Neural crest cell (in vitro differentiated cells): ENCODE measurements at regions not wholly inside any gene's neighbourhood (a gene's known extent, or its start where the extent isn't known, plus 50 kb on each side); places are given as distances from the start of the nearest gene placed in this dataset.
"Not testable (repeated sequence)": the region's sequence is repeated elsewhere in the genome, so short reads cannot be mapped to it uniquely, and the experiment has no call there.

ENCODE experiments used
- DNase-seq: peaks from one replicate; pipeline ENCODE4 v3.0.0; 2021; ENCODE audit warnings: low read depth, mixed read lengths, low spot score
- H3K27ac Mint-ChIP-seq: one replicate; pipeline ENCODE4 v1.8.0; 2021; ENCODE audit warnings: mild to moderate bottlenecking, mixed read lengths; ENCODE audit not compliant: unreplicated experiment
- H3K27me3 Mint-ChIP-seq: 2 replicates; pipeline ENCODE4 v1.8.0; 2021; ENCODE audit warnings: low read depth, mild to moderate bottlenecking, mixed read lengths
- H3K36me3 Mint-ChIP-seq: 2 replicates; pipeline ENCODE4 v1.8.0; 2021; ENCODE audit warnings: low read depth, mild to moderate bottlenecking, mixed read lengths
- H3K4me1 Mint-ChIP-seq: 2 replicates; pipeline ENCODE4 v1.8.0; 2021; ENCODE audit warnings: mixed read lengths
- H3K4me3 Mint-ChIP-seq: one replicate; pipeline ENCODE4 v1.8.0; 2021; ENCODE audit warnings: mild to moderate bottlenecking, mixed read lengths
- H3K9me3 Mint-ChIP-seq: 2 replicates; pipeline ENCODE4 v1.8.0; 2021; ENCODE audit warnings: mixed read lengths
- CTCF ChIP-seq: fragments of 200-600 bp; sonication (generic); conservative IDR thresholded peaks from 2 replicates; pipeline ENCODE4 v1.5.0; 2021; ENCODE audit warnings: antibody characterized with exemption, mild to moderate bottlenecking

DNA sequence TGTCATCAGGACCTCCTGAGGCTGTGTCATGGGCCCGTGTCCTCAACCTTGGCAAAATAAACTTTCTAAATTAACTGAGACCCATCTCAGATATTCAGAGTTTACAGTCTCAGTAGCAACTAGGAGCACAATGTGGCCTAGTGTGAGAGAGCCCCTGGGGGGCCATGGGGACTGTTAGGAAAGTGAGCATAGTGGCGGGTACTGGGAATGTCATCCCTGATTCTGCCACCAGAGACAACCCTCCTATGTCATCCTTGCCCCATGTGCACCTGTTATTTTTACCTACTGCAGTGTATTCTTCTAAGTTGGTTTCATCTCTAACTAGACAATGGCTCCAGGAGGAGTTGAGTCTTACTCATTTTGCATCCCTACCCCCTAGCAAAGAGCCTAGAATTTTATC, 78.6 kb downstream of the CCDC71L start:
- H3K36me3 Mint-ChIP-seq, result no peaks in the 10 kb centered on the region

DNA sequence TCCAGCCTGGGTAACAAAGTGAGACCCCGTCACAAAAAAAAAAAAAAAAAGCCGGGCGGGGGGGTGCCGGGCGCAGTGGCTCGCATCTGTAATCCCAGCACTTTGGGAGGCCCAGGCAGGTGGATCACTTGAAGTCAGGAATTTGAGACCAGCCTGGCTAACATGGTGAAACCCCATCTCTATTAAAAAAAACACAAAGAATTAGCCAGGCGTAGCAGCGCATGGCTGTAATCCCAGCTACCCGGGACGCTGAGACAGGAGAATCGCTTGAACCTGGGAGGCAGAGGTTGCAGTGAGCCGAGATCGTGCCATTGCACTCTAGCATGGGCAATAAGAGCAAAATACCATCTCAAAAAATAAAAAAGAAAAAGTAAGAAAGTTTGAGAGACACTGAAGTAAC, 81.9 kb downstream of the CCDC71L start:
- not testable (repeated sequence) for H3K4me1 Mint-ChIP-seq, H3K36me3 Mint-ChIP-seq, H3K9me3 Mint-ChIP-seq, H3K27ac Mint-ChIP-seq, H3K4me3 Mint-ChIP-seq, DNase-seq, H3K27me3 Mint-ChIP-seq

More for the DNA sequence above, 78.6 kb downstream of the CCDC71L start:
- DNase-seq, result no peak
- H3K4me3 Mint-ChIP-seq, result no peak overlapping the region
- H3K27ac Mint-ChIP-seq, result no peak overlapping the region
- no peaks in the 10 kb centered on the region for H3K27me3 Mint-ChIP-seq
- H3K4me1 Mint-ChIP-seq, result no peaks in the 10 kb centered on the region
- no peak for TF ChIP-seq CTCF
- H3K9me3 Mint-ChIP-seq, result peaks cover 4% of the 10 kb centered on the region

GRCh38 chr7:106575138-106575823, 85.7 kb downstream of the CCDC71L start:
- Mint-ChIP-seq H3K4me1 (peaks cover 5% of the 10 kb centered on the region), H3K36me3 (no peaks in the 10 kb centered on the region)

DNA sequence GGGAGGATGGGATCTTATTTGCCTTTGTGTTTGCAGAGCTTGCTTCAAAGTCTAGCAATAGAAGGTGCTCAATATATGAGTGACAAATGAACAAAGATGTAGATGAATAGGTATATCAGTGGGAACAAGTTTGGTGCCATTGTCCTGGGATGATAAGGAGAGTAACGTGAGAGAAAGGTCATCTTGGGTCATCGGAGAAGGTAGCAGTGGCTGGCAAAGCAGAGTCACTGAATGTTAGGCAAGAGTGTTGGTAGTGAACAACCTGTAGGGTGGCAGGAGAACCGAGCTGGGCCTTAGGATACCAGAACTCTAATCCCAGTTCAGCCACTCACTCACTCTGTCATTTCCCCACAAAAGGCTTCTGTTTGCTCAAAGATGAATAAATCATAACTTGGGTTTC, 87.2 kb downstream of the CCDC71L start:
- no peak for TF ChIP-seq CTCF
- no peak for DNase-seq
- Mint-ChIP-seq H3K4me1 (peaks cover 14% of the 10 kb centered on the region), H3K36me3 (no peaks in the 10 kb centered on the region), H3K27ac (no peak overlapping the region), H3K27me3 (no peaks in the 10 kb centered on the region), H3K9me3 (peaks cover 3% of the 10 kb centered on the region), H3K4me3 (no peak overlapping the region)

More at GRCh38 chr7:106575138-106575823, 85.7 kb downstream of the CCDC71L start:
- no peaks in the 10 kb centered on the region for H3K9me3 Mint-ChIP-seq
- no peak for DNase-seq
- H3K27ac Mint-ChIP-seq, result no peak overlapping the region
- H3K4me3 Mint-ChIP-seq, result no peak overlapping the region
- no peaks in the 10 kb centered on the region for H3K27me3 Mint-ChIP-seq
- TF ChIP-seq CTCF, result no peak

GRCh38 chr7:106573125-106573663, 87.8 kb downstream of the CCDC71L start:
- Mint-ChIP-seq H3K27ac (no peak overlapping the region), H3K27me3 (no peaks in the 10 kb centered on the region), H3K4me1 (peaks cover 19% of the 10 kb centered on the region), H3K36me3 (no peaks in the 10 kb centered on the region), H3K9me3 (peaks cover 3% of the 10 kb centered on the region), H3K4me3 (no peak overlapping the region)
- DNase-seq, result no peak
- TF ChIP-seq CTCF, result no peak

GRCh38 chr7:106572394-106573124, 88.4 kb downstream of the CCDC71L start:
- Mint-ChIP-seq H3K4me3 (no peak overlapping the region), H3K4me1 (peaks cover 24% of the 10 kb centered on the region), H3K9me3 (peaks cover 3% of the 10 kb centered on the region), H3K36me3 (no peaks in the 10 kb centered on the region), H3K27me3 (no peaks in the 10 kb centered on the region), H3K27ac (no peak overlapping the region)
- no peak for DNase-seq
- no peak for TF ChIP-seq CTCF
